ENCODE measurements at regions not wholly inside any gene's neighbourhood (a gene's known extent, or its start where the extent isn't known, plus 50 kb on each side); places are given as distances from the start of the nearest gene placed in this dataset.

DNA sequence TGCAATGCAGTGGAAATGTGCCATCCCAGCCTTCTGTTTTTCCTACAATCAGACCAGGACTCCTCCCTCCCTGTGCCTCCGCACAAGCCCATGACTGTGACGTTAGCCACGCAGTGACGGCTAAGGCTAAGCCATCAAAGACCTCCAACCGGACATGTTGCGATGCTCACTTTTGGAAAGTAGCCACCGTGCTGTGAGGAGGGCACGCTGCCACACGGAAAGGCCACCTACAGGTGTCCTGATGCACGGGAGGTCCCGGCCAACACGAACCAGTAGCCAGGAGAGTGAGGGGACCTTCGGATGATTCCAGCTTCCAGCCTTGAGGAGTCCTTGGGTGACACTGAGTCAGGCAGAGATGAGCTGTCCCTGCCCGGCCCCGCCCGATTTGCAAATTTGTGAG lies 53.9 kb downstream of the FOXL1 start:
- no peak for DNase-seq (ENCODE audit: low read depth in 2 of 3, low spot score in 1 of 3)

DNA sequence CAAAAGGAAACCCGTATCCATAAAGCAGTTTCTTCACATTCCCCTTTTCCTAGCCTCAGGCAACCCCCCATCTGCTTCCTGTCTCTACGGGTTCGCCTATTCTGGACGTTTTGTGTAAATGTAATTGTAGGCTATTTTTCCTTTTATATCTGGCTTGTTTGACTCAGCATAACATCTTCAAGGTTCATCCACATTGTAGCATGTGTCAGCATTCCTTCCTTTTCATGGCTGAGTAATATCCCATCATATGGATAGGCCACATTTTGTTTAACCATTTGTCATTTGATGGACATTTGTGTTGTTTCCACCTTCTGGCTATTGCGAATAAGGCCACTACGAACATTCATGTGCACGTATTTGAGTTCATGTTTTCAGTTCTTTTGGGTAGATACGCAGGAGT lies 54.6 kb downstream of the FOXL1 start:
- no peak for DNase-seq (ENCODE audit: low read depth in 2 of 3, low spot score in 1 of 3)

DNA sequence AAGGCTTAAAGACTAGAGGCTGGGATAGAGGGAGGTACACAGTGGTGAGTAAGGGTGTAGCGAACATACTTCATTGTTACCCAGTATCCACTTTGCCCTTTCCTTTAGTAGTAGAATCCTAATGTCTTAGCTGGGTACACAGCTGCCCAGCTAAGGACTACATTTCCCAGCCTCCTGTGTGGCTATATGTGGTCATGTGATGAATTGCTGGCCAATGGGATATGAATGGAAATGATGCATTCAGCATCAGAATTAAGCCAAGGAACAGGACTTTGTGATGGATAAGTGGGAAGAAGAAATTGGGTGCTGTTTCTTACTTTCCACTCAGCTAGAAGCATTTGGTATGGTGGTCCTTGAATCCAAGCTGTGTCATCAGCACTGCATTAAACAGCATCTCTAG lies 55.9 kb downstream of the FOXL1 start:
- DNase-seq (ENCODE audit: low read depth in 2 of 3, low spot score in 1 of 3) = no peak

DNA sequence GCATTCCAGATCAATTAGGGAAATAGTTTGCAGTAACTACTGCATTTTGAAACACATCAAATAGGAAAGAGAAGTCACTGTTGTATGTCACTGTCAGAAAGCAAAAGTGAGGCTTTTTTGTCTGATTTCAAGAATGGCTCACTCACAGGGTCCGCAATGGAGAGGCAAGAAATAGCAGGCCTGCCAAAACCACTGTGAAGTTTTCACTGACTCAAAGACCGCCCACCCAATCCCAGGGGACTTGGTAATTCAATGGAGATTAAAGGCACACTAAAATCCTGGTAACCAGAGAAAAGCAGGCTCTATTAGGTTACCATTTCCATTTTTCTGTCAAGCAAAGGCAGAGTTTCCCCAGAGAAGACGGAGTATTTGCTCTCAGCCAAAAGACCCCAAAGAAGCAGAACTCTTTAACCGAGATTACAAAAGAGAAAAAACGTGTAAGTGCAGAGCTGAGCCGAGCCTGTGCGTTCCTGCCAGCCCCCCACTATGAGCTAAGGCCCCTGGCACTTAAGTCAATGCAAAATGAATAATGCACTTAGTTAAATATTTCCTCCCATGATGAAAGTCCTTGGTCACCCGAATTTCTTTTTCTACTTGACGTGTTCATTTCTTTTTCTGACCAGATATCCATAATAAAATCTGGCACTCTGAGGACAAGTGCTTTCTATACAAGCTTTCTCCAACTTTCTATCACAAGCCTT lies 57.0 kb downstream of the FOXL1 start:
- no peak for DNase-seq (ENCODE audit: low read depth in 2 of 3, low spot score in 1 of 3)

DNA sequence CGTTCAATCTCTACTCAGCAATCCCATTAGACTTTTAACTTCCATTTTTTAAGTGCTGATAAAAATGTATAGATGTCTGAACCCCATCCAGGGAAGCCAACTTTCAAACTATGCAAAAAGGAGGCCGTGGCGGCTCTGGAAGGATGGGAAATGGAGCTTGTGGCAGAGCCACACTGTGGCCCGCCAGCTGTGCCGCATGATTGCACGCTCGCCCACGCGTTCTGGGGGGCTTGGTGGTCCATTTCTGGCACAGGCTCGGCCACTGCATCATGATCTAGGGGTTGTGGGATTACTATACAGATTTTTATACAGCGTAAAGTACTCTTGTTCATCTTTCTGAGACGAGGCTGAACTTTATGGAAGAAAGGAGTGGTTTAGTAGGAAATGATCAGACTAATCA lies 57.6 kb downstream of the FOXL1 start:
- no peak for DNase-seq (ENCODE audit: low read depth in 2 of 3, low spot score in 1 of 3)

DNA sequence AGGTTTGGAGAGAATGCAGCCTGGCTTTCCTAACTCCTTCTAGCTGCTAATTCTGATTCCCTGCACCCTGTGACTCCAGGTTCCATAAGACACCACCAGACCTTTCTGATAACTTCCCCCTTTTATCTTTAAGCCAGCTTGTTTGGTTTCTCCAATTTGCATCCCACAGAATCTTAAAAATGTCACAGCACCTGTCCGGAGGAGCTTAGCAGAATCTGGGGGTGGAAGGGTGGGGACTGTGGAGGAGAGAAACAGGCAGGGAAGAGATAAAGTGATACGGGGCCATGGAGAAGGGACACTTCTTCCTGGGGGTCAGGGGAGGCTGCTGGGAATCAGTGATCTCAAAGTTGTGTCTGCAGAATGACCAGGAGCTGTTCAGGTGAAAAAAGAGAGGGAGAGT lies 59.4 kb downstream of the FOXL1 start:
- no peak for DNase-seq (ENCODE audit: low read depth in 2 of 3, low spot score in 1 of 3)

DNA sequence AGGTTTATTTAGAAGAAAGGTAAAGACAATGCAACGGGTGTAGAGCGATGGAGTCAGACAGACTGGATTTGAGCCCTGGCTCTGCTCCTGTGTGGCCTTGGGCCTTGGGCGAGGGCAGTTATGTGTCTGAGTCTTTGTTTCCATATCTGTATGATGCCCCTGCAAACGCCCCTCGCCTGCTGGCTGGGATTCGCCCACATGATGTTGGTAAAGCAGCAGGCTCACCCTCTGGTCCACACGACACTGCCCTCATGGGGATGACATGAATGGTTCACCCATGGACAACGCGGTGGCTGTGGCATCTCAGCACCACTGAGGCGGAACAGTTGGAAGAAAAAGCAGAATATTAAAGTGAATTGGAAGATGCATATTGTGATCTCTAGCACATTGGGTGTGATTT lies 60.3 kb downstream of the FOXL1 start:
- no peak for DNase-seq (ENCODE audit: low read depth in 2 of 3, low spot score in 1 of 3)

DNA sequence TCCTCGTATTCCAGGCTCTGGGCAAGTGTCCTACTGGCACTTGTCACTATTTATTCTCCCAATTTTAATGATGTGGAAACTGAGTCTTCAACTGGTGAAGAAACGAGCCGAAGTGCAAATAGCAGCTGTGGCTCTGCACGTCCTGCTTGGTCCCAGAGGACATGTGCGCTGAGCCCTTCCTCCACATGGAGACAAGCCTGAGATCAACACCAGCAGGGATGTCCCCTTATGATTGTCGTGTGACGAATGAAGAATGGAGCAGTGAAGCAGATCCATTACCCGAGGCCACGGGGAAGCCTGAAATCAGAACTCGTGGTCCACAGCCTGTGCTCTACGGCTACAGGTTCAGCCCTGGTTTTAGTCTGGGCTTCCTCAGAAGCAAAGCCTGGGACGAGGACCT lies 61.0 kb downstream of the FOXL1 start:
- no peak for DNase-seq (ENCODE audit: low read depth in 2 of 3, low spot score in 1 of 3)

DNA sequence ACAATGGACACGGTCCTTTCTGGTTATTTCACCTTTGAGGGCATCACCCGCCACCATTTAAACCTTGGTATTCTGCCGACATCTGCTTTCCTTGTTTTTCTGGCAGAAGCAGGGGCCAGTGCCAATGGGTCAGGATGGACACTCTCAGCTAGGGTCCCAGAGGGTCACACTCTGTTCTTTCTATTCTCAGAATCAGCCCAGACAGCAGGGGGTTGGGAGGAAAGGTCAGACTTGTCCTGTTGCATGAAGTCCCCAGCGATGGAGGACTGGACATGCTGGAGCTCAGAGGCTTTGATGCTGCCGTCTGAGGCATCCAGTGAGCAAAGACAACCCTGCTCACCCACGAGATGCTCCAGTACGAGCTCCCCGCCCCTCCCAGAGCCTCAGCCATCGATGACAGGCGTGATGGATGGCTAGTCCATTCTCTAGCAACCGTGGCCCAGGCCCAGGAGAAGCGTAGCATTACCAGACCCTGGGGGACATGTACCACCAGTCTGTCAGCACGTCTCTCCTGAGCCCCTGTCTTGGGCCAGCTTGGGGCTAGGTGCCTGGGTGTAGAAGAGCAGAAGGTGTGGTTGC lies 62.0 kb downstream of the FOXL1 start:
- DNase-seq (ENCODE audit: low read depth in 2 of 3, low spot score in 1 of 3) = no peak

DNA sequence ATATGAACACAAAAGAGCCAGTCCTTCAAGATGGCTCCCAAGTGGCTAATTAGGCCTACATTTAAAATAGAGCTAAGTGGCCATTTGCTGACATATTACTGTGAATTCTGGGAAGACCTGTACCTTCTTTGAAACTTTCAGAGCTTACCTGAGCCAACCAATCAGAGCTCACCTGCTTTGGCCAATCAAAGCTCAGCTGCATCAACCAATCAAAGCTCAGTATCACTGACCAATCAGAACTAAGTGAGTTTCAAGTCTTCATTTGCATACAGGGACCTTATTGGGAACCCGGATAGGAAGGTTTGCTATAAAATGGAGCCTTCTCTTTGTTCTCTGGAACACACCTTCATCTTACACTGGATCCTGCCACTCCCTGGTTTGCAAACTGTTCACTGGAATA lies 63.7 kb downstream of the FOXL1 start:
- DNase-seq (ENCODE audit: low read depth in 2 of 3, low spot score in 1 of 3) = no peak

DNA sequence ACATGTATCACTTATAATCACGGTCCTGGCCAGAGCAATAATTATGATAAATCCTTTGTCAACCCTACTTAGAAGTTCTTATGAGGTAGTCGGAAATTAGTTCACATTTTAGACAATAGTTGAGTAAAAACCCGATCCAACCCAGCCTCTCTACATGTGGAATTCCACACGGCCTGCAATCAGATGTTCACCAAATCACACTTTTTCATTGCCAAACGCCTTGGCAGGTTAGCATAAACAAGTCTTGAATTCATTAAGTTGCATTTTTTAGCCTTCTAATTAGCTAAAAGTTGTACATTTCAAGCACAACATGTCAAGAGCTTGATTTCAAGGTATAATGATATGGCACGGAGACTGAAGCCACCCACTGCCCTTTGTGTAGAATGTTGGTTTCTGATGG lies 65.3 kb downstream of the FOXL1 start:
- DNase-seq (ENCODE audit: low read depth in 2 of 3, low spot score in 1 of 3) = no peak

DNA sequence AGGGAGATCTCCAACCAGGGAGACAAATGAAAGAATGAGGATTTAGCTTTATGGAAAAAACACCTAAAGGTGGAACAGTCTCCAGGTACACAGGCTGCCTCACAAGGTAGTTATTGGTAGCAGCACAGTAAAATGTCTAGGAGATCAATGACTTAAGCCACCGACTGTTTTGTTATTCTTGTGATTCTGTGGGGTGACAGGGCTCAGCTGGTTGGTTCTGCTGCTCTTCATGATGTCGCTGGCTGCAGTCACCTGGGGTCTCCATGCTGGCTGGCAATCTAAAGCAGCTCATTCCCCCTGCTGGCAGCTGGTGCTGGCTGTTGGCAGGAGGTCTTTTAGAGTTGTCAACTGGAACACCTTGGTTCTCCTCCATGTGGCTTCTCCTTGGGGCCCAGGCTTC lies 69.2 kb downstream of the FOXL1 start:
- no peak for DNase-seq (ENCODE audit: low read depth in 2 of 3, low spot score in 1 of 3)

DNA sequence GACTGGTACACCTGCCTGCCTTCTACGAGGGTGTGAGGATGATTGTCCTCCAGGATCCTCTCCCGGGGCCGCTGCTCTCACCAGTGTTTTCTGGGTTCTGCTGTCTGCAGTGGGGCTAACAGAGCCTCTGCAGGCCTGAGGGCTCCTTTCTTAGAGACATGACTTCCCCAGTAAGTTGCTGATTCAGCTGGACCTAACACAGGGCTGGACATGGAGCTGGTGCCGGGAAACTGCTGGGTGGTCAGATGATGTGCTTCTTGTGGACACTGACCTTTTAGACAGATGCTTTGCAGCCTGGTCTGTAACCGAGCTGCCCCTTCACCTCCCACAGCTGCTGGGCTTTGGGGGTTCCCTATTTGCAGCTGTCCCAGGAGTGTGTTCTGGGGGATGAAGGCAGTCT lies 71.5 kb downstream of the FOXL1 start:
- DNase-seq (ENCODE audit: low read depth in 2 of 3, low spot score in 1 of 3) = no peak

DNA sequence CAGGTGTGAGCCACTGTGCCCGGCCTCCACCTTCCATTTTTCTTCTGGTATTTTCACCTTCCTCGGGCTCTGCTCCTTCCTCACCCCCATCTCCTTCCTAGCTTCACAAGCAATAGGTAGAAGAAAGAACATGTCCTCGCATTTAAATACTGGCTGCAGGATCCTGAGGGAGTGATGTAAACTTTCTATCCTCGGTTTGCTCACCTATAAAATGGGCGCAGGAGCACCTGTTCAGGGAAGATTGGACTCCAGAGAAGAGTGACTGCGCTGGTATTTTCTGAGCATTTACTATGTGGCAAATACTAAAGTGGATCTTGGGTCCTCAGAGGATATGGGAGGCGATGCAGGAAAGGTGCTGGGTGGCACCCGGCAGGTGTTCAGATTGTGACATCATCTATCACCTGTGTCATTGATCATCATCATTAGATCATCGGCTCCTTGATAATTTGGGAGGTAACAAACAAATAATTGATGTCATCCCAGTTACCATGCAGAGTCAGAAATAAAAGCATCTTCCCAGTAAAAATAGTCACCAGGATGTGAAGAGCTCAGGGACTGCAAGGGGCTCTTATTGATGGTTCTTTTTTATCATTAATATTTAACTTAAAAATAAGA lies 72.8 kb downstream of the FOXL1 start:
- no peak for DNase-seq (ENCODE audit: low read depth in 2 of 3, low spot score in 1 of 3)

DNA sequence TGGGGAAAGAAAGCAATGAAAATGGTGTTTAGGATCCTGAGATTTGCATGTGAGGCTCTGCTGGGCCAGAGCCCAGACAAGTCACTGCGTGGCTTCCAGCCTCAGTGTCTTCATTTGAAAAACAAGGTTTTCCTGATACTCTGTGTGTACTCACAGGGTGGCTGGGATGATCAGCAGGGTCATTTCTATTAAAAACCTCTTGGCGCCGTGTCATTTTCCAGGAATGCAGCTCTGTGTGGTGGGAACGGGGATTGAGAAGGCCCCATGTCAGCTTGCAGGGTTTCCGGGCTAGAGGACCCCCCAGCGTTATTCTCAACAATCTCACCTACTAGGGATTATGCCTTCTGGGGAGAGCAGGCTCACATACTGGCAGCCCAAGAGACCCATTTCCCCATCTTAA lies 73.5 kb downstream of the FOXL1 start:
- no peak for DNase-seq (ENCODE audit: low read depth in 2 of 3, low spot score in 1 of 3)

DNA sequence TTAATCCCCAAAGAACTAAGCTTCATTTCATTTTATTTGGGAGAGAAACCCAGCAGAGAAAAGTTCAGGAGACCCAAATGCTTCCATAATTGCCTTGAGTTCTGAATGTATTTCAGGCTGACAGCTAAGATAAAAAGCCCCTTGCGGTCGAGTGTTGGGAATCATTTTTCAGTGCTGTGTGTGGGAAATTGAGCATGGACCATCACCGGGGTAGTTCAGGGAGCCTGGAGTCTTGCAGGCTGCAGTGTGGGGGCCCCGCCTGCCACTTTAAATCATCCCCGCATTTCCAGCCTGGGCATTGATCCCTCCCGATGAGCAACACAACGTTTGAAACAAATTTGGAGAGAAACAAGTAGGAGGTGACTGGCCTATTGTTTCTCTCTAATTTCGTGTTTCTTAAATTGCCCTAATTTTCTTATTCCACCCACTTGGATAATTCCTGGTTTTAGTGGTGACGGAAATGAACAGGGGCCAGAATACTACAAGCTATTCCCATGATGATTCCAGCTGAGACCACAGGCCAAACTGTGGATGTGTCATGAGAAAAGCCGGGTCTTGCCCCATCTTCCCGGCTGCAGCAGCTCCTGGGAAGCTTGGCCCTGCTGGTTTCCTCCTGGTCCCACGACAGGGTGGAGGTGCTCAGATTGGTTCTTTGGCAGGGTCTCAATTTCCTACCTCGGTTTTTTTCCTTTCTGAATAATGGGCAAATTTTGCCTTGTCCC lies 75.1 kb downstream of the FOXL1 start:
- DNase-seq (ENCODE audit: low read depth in 2 of 3, low spot score in 1 of 3) = no peak

DNA sequence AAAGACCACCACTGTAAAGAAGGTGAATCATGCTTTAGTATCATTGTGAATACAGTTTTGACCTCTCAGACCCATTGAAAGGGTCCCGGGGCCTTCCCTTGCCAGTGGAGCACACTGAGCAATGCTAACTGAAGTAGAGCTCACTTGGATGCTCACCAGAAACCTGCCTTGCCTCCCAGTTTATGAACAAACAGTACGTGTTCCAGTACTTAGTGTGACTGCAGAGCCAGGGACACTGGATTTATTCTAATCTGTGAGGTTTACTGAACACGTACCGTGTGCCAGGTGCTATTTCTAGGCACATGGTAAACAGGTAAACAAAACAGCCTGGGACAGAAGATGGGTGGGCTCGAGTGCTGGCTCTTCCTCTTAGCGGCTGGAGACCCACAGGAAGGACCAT lies 79.6 kb downstream of the FOXL1 start:
- DNase-seq (ENCODE audit: low read depth in 2 of 3, low spot score in 1 of 3) = no peak

DNA sequence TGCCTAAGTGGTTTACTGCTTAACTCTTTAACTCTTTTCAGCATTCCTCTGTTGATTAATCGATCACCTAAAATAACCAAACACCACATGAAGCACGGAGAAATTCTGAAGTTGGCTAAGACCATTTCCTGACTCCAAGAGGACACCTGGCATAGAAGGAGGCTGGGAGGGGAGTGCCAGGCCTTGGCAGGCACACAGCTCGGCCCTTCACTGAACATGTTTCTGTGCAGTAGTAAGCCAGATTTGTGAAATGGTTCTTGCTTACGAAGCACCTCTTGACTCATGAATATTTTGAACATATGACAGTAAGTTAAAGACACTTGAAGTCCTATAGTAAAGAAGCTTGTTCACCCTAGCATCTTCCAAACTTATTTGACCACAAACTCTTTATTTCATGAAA lies 82.3 kb downstream of the FOXL1 start:
- no peak for DNase-seq (ENCODE audit: low read depth in 2 of 3, low spot score in 1 of 3)

DNA sequence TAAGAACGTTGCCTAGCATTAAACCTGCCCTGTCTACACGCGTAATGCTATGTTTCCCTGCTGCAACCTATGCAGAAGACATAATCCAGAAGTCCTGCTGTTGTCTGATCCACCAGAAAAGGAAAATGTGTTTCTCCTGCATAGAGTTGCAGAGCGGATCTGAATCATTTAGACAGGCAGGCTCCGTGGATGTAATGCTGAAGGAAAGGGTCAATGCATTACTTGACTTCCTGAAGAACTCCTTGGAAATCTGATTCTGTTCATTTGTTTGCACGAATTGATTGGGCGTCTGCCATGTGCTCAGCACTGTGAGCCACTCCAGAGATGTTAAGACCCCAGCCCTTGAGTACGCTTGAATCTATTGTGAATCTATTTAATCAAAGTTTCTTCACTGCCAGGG lies 83.4 kb downstream of the FOXL1 start:
- DNase-seq (ENCODE audit: low read depth in 2 of 3, low spot score in 1 of 3) = no peak

DNA sequence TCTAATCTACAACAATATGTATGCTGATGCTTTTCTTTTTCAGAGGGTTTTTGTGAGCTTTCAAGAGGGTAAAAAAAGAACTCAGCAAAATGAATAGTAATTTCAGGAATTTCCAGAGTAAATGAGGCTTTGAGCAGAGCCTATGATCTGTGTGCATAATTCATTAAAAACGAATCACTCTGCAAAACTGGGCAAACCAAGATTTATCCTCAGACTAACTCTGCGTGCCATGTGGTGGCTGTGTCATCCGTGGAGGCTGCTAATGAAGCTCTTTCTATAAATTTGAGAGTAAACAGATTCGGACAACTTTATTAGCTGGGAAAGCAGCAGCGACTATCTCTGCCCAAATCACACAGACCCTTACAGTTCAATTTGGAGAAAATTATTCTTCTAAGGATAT lies 83.8 kb downstream of the FOXL1 start:
- DNase-seq (ENCODE audit: low read depth in 2 of 3, low spot score in 1 of 3) = no peak

DNA sequence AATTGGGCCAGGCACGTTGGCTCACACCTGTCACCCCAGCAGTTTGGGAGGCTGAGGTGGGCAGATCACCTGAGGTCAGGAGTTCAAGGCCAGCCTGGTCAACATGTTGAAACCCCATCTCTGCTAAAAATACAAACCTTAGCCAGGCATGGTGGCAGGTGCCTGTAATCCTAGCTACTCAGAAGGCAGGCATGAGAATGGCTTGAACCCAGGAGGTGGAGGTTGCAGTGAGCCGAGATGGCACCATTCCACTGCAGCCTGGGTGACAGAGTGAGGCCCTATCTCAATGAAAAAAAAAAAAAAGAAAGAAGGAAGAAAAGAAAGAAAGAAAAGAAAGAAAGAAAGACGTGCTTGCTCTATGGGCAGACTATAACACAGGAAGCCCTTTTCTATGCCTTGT lies 84.4 kb downstream of the FOXL1 start:
- no peak for DNase-seq (ENCODE audit: low read depth in 2 of 3, low spot score in 1 of 3)
